ENCODE measurements at regions not wholly inside any gene's neighbourhood (a gene's known extent, or its start where the extent isn't known, plus 50 kb on each side); places are given as distances from the start of the nearest gene placed in this dataset.

DNA sequence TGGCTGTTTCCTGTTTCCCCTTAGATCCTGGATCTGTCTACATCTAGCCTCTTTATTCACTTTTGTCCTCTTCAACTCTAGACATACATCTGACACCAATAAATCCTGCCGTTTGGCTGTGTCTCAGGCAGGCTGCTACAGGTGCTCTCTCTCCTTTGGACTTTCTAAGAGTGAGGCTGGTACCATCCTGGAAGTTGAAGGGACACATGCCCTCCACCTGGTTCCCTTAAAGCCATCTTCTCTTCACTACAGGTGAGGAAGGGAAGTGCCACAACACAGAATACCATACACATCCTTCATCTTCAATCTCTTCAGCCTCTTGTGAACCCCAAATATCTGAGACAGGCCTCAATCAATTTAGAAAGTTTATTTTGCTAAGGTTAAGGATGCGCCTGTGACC lies 137.9 kb downstream of the BACH1 start:
- no peak overlapping the region for H2BK15ac ChIP-seq (ENCODE audit: low read length)

More for the DNA sequence above, 137.9 kb downstream of the BACH1 start:
- no peaks in the 10 kb centered on the region for H3K79me1 ChIP-seq (ENCODE audit: low read depth, low read length)
- no peak overlapping the region for H3K9ac ChIP-seq (replicated peaks in 1 of 4; ENCODE audit: extremely low read depth in 1 of 4, low read depth in 3 of 4, low read length in 3 of 4)
- H4K20me1 ChIP-seq (replicated peaks in 1 of 2; ENCODE audit: control insufficient read depth in 1 of 2, insufficient read depth in 2 of 2, low read length in 2 of 2), result no peaks in the 10 kb centered on the region
- H3K4me1 ChIP-seq (replicated peaks in 1 of 4; ENCODE audit: control insufficient read depth in 3 of 4, insufficient read depth in 4 of 4, low read length in 3 of 4), result peaks cover 0 to 3% (median 0%) of the 10 kb centered on the region in 4 experiments; a peak in 1 of 7 replicates
- no peak overlapping the region for H2AK5ac ChIP-seq (ENCODE audit: low read depth, low read length)
- no peak overlapping the region for H2BK5ac ChIP-seq (ENCODE audit: low read depth, low read length)
- no peak overlapping the region for H2BK12ac ChIP-seq (ENCODE audit: low read depth, low read length)
- ChIA-PET CTCF (ENCODE audit: partially characterized antibody) (interaction anchor here (0.6 kb wide), 1 partner anchor 66 kb away, joined by 3 read pairs; no protein-coding TSS in a partner anchor), POLR2A (ENCODE audit: partially characterized antibody) (no interaction called here)
- DNase-seq (ENCODE audit: low read depth in 1 of 2, low spot score in 2 of 2) (no peak), FAIRE-seq (no peak)
- H2BK120ac ChIP-seq (replicated peaks; ENCODE audit: low read depth, low read length), result no peak overlapping the region
- no peak overlapping the region for H3K18ac ChIP-seq (ENCODE audit: extremely low read depth, low read length)
- H3K56ac ChIP-seq (replicated peaks; ENCODE audit: insufficient read length, low read depth, low read length), result no peak overlapping the region
- H3K27me3 ChIP-seq (replicated peaks in 1 of 4; ENCODE audit: control insufficient read depth in 3 of 4, extremely low read depth in 1 of 4, insufficient read depth in 3 of 4, low read length in 3 of 4), result no peaks in the 10 kb centered on the region
- no peaks in the 10 kb centered on the region for H3K79me2 ChIP-seq (ENCODE audit: control insufficient read depth in 1 of 2, insufficient read depth in 2 of 2, low read length in 2 of 2)
- H4K5ac ChIP-seq (ENCODE audit: insufficient read length, low read depth, low read length), result no peak overlapping the region
- no peak overlapping the region for H3K4ac ChIP-seq (replicated peaks; ENCODE audit: insufficient read length, low read depth, low read length)
- H3K4me3 ChIP-seq (ENCODE audit: extremely low read depth in 1 of 4, insufficient read depth in 2 of 4, low read depth in 3 of 4, low read length in 4 of 4), result no peak overlapping the region
- H3K27ac ChIP-seq (ENCODE audit: low read depth, low read length), result no peak overlapping the region
- H3K23ac ChIP-seq (ENCODE audit: insufficient read length), result no peak overlapping the region
- no peaks in the 10 kb centered on the region for H3K9me3 ChIP-seq (ENCODE audit: insufficient read depth in 2 of 2, low read depth in 1 of 2, low read length in 1 of 2)
- H4K8ac ChIP-seq (ENCODE audit: extremely low read depth, insufficient read depth, low read length), result no peak overlapping the region
- H3K23me2 ChIP-seq (ENCODE audit: low read depth, low read length), result no peaks in the 10 kb centered on the region
- H2AFZ ChIP-seq (ENCODE audit: low read length), result no peak overlapping the region
- H3K36me3 ChIP-seq (ENCODE audit: control insufficient read depth in 2 of 4, insufficient read depth in 4 of 4, low read length in 3 of 4), result no peaks in the 10 kb centered on the region
- H3K4me2 ChIP-seq (ENCODE audit: insufficient read depth in 1 of 2, low read depth in 2 of 2, low read length in 2 of 2), result no peak overlapping the region
- WGBS, 2 experiments (ENCODE audit: extremely low coverage in 1 of 2, insufficient coverage in 1 of 2, insufficient read length in 1 of 2, insufficient replicate concordance in 2 of 2, low coverage in 1 of 2, low lambda C conversion rate in 2 of 2, missing lambda C conversion rate in 1 of 2), result 93% methylated on average over 2 of the region's 2 CpGs; no CpG with 5 or more reads in 1 of the 2 experiments
- no peak overlapping the region for H2BK20ac ChIP-seq (ENCODE audit: low read length)
- H4K91ac ChIP-seq (replicated peaks; ENCODE audit: insufficient read length, low read length), result no peak overlapping the region
- TF ChIP-seq KDM5A (IDR thresholded peaks at IDR 0.05; ENCODE audit: low read length), result no peak
- TF ChIP-seq NRF1 (IDR thresholded peaks at IDR 0.05; ENCODE audit: low read depth, low read length), result no peak
- TF ChIP-seq CEBPB (IDR thresholded peaks at IDR 0.05; ENCODE audit: low read depth, low read length), result no peak
- TF ChIP-seq JUND (IDR thresholded peaks at IDR 0.05; ENCODE audit: low read length), result no peak
- no peak for TF ChIP-seq KDM1A (IDR thresholded peaks at IDR 0.05; ENCODE audit: borderline replicate concordance, low read length)
- no peak for TF ChIP-seq MAFK (IDR thresholded peaks at IDR 0.05; ENCODE audit: low read depth, low read length)
- no peak for TF ChIP-seq GTF2F1 (IDR thresholded peaks at IDR 0.05; ENCODE audit: borderline replicate concordance, low read depth, low read length)
- TF ChIP-seq YY1 (IDR thresholded peaks at IDR 0.05; ENCODE audit: low read depth, low read length), result no peak
- no peak for TF ChIP-seq HDAC2 (IDR thresholded peaks at IDR 0.05; ENCODE audit: borderline replicate concordance in 1 of 2, low read depth in 2 of 2, low read length in 2 of 2)
- no peak for TF ChIP-seq CBX5 (IDR thresholded peaks at IDR 0.05; ENCODE audit: low read depth, low read length)
- no peak for TF ChIP-seq NANOG (IDR thresholded peaks at IDR 0.05; ENCODE audit: insufficient read depth, low read depth, low read length, poor library complexity, severe bottlenecking)
- no peak for TF ChIP-seq CTBP2 (IDR thresholded peaks at IDR 0.05; ENCODE audit: borderline replicate concordance, insufficient read depth, insufficient read length, low read length)
- no peak overlapping the region for H3K14ac ChIP-seq (ENCODE audit: insufficient read length)

Data from H1 (cell line).